Hepatocyte (in vitro differentiated cells): ENCODE measurements at regions not wholly inside any gene's neighbourhood (a gene's known extent, or its start where the extent isn't known, plus 50 kb on each side); places are given as distances from the start of the nearest gene placed in this dataset.
"Not testable (repeated sequence)": the region's sequence is repeated elsewhere in the genome, so short reads cannot be mapped to it uniquely, and the experiment has no call there.

Source experiments
- EZH2phosphoT487 ChIP-seq: fragments of 200-600 bp; sonication (generic); IDR thresholded peaks from one replicate; pipeline ENCODE4 v1.6.1; 2018; ENCODE audit warnings: antibody characterized with exemption, mild to moderate bottlenecking, low read depth, moderate library complexity; ENCODE audit not compliant: unreplicated experiment, severe bottlenecking
- TF ChIP-seq, protein P1 (sequence below): fragments of 200-600 bp; sonication (generic); IDR thresholded peaks from 2 replicates; pipeline ENCODE4 v1.5.1; 2016; ENCODE audit warnings: antibody characterized with exemption, mild to moderate bottlenecking; ENCODE audit not compliant: poor library complexity

DNA sequence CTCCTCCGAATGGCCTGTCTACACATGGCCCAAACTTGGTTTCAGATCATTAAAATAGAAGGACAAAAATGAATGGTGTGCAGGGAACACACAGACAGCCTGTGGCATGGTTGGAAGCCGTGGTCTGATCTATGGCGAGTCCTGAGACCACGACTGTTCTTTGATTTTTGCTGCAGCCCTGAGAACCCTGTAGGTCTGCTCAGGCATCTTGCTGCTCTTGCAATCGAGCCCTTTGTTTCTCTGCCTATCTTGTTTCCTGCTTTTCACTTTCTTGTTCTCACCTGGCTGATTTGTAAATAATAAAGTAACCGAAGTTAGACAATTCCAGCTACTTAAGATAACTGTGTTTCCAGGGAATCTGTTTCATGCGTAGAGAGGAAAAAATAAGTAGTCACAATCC is 54.1 kb upstream of the NBPF9 start:
- TF ChIP-seq, protein P1, sequence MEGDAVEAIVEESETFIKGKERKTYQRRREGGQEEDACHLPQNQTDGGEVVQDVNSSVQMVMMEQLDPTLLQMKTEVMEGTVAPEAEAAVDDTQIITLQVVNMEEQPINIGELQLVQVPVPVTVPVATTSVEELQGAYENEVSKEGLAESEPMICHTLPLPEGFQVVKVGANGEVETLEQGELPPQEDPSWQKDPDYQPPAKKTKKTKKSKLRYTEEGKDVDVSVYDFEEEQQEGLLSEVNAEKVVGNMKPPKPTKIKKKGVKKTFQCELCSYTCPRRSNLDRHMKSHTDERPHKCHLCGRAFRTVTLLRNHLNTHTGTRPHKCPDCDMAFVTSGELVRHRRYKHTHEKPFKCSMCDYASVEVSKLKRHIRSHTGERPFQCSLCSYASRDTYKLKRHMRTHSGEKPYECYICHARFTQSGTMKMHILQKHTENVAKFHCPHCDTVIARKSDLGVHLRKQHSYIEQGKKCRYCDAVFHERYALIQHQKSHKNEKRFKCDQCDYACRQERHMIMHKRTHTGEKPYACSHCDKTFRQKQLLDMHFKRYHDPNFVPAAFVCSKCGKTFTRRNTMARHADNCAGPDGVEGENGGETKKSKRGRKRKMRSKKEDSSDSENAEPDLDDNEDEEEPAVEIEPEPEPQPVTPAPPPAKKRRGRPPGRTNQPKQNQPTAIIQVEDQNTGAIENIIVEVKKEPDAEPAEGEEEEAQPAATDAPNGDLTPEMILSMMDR: not testable (repeated sequence)
- not testable (repeated sequence) for TF ChIP-seq EZH2phosphoT487
